ENCODE measurements at regions not wholly inside any gene's neighbourhood (a gene's known extent, or its start where the extent isn't known, plus 50 kb on each side); places are given as distances from the start of the nearest gene placed in this dataset.

- TF ChIP-seq CTCF (IDR thresholded peaks at IDR 0.05), result no peak
- TF ChIP-seq POLR2A (IDR thresholded peaks at IDR 0.05), result no peak
- no peak for TF ChIP-seq POLR2AphosphoS5 (IDR thresholded peaks at IDR 0.05; ENCODE audit: insufficient read depth in 1 of 2, low read depth in 1 of 2)
Observed at GRCh38 chr10:3350617-3351258, 178.2 kb upstream of the PITRM1 start.

Measured in vagina (tissue), 2 donors.